Activated naive CD8-positive, alpha-beta T cell (primary cell): ENCODE measurements at regions not wholly inside any gene's neighbourhood (a gene's known extent, or its start where the extent isn't known, plus 50 kb on each side); places are given as distances from the start of the nearest gene placed in this dataset.

ENCODE experiments used
- H3K27ac Mint-ChIP-seq: one replicate; pipeline ENCODE4 v1.8.0; 2021; ENCODE audit warnings: mixed read lengths
- H3K27me3 Mint-ChIP-seq: one replicate; pipeline ENCODE4 v1.8.0; 2021; ENCODE audit warnings: mixed read lengths
- H3K36me3 Mint-ChIP-seq: one replicate; pipeline ENCODE4 v1.8.0; 2021; ENCODE audit warnings: mixed read lengths
- H3K4me1 Mint-ChIP-seq: one replicate; pipeline ENCODE4 v1.8.0; 2021; ENCODE audit warnings: low read depth, mixed read lengths
- H3K4me3 Mint-ChIP-seq: one replicate; pipeline ENCODE4 v1.8.0; 2021; ENCODE audit warnings: mild to moderate bottlenecking, mixed read lengths
- H3K9me3 Mint-ChIP-seq: one replicate; pipeline ENCODE4 v1.8.0; 2021; ENCODE audit warnings: low read depth, mixed read lengths

- Mint-ChIP-seq H3K27ac (no peak overlapping the region), H3K4me3 (no peak overlapping the region), H3K9me3 (peaks cover 4% of the 10 kb centered on the region), H3K27me3 (no peaks in the 10 kb centered on the region), H3K36me3 (no peaks in the 10 kb centered on the region), H3K4me1 (no peaks in the 10 kb centered on the region)
Measured at GRCh38 chr13:85076343-85076742, 722.9 kb downstream of the SLITRK6 start.

- Mint-ChIP-seq H3K36me3 (no peaks in the 10 kb centered on the region), H3K9me3 (peaks cover 4% of the 10 kb centered on the region), H3K27me3 (no peaks in the 10 kb centered on the region), H3K27ac (no peak overlapping the region), H3K4me3 (no peak overlapping the region), H3K4me1 (no peaks in the 10 kb centered on the region)
Measured at GRCh38 chr13:85074543-85075313, 724.5 kb downstream of the SLITRK6 start.

- H3K36me3 Mint-ChIP-seq = no peaks in the 10 kb centered on the region
- H3K4me3 Mint-ChIP-seq = no peak overlapping the region
- peaks cover 4% of the 10 kb centered on the region for H3K9me3 Mint-ChIP-seq
- H3K27ac Mint-ChIP-seq = no peak overlapping the region
- H3K27me3 Mint-ChIP-seq = no peaks in the 10 kb centered on the region
- no peaks in the 10 kb centered on the region for H3K4me1 Mint-ChIP-seq
Measured at GRCh38 chr13:85068231-85068630, 731.0 kb downstream of the SLITRK6 start.

- Mint-ChIP-seq H3K36me3 (no peaks in the 10 kb centered on the region), H3K4me3 (no peak overlapping the region), H3K27me3 (no peaks in the 10 kb centered on the region), H3K9me3 (no peaks in the 10 kb centered on the region), H3K4me1 (no peaks in the 10 kb centered on the region), H3K27ac (no peak overlapping the region)
Measured at GRCh38 chr13:85040215-85040614, 759.0 kb downstream of the SLITRK6 start.

GRCh38 chr13:85031771-85032170 is 767.4 kb downstream of the SLITRK6 start:
- Mint-ChIP-seq H3K9me3 (peaks cover 6% of the 10 kb centered on the region), H3K36me3 (no peaks in the 10 kb centered on the region)

GRCh38 chr13:85028035-85028434 is 771.2 kb downstream of the SLITRK6 start:
- no peak overlapping the region for H3K4me3 Mint-ChIP-seq
- H3K27me3 Mint-ChIP-seq = no peaks in the 10 kb centered on the region
- H3K36me3 Mint-ChIP-seq = no peaks in the 10 kb centered on the region
- no peak overlapping the region for H3K27ac Mint-ChIP-seq
- H3K9me3 Mint-ChIP-seq = peaks cover 6% of the 10 kb centered on the region
- no peaks in the 10 kb centered on the region for H3K4me1 Mint-ChIP-seq

More at GRCh38 chr13:85031771-85032170, 767.4 kb downstream of the SLITRK6 start:
- Mint-ChIP-seq H3K4me1 (no peaks in the 10 kb centered on the region), H3K27me3 (no peaks in the 10 kb centered on the region), H3K27ac (no peak overlapping the region), H3K4me3 (no peak overlapping the region)

- Mint-ChIP-seq H3K27me3 (no peaks in the 10 kb centered on the region), H3K9me3 (peaks cover 5% of the 10 kb centered on the region), H3K4me1 (no peaks in the 10 kb centered on the region), H3K27ac (no peak overlapping the region), H3K36me3 (no peaks in the 10 kb centered on the region), H3K4me3 (no peak overlapping the region)
Measured at GRCh38 chr13:85019121-85019520, 780.1 kb downstream of the SLITRK6 start.

- no peaks in the 10 kb centered on the region for H3K27me3 Mint-ChIP-seq
- H3K9me3 Mint-ChIP-seq = peaks cover 10% of the 10 kb centered on the region
- H3K4me1 Mint-ChIP-seq = no peaks in the 10 kb centered on the region
- H3K4me3 Mint-ChIP-seq = no peak overlapping the region
- H3K36me3 Mint-ChIP-seq = no peaks in the 10 kb centered on the region
- H3K27ac Mint-ChIP-seq = no peak overlapping the region
Measured at GRCh38 chr13:85013006-85013405, 786.2 kb downstream of the SLITRK6 start.

- no peak overlapping the region for H3K4me3 Mint-ChIP-seq
- H3K4me1 Mint-ChIP-seq = no peaks in the 10 kb centered on the region
- H3K27ac Mint-ChIP-seq = no peak overlapping the region
- H3K36me3 Mint-ChIP-seq = no peaks in the 10 kb centered on the region
- H3K27me3 Mint-ChIP-seq = no peaks in the 10 kb centered on the region
- peaks cover 10% of the 10 kb centered on the region for H3K9me3 Mint-ChIP-seq
Measured at GRCh38 chr13:85009447-85009846, 789.8 kb downstream of the SLITRK6 start.

GRCh38 chr13:84999252-84999651 is 800.0 kb downstream of the SLITRK6 start:
- Mint-ChIP-seq H3K4me3 (no peak overlapping the region), H3K27me3 (no peaks in the 10 kb centered on the region), H3K4me1 (no peaks in the 10 kb centered on the region), H3K9me3 (no peaks in the 10 kb centered on the region), H3K36me3 (no peaks in the 10 kb centered on the region), H3K27ac (no peak overlapping the region)

GRCh38 chr13:84998681-84999080 is 800.5 kb downstream of the SLITRK6 start:
- Mint-ChIP-seq H3K36me3 (no peaks in the 10 kb centered on the region), H3K27me3 (no peaks in the 10 kb centered on the region), H3K4me3 (no peak overlapping the region), H3K27ac (no peak overlapping the region), H3K9me3 (no peaks in the 10 kb centered on the region), H3K4me1 (no peaks in the 10 kb centered on the region)

- Mint-ChIP-seq H3K9me3 (no peaks in the 10 kb centered on the region), H3K4me3 (no peak overlapping the region), H3K4me1 (no peaks in the 10 kb centered on the region), H3K27me3 (no peaks in the 10 kb centered on the region), H3K36me3 (no peaks in the 10 kb centered on the region), H3K27ac (no peak overlapping the region)
Measured at GRCh38 chr13:84997858-84998257, 801.4 kb downstream of the SLITRK6 start.

- H3K27me3 Mint-ChIP-seq = no peaks in the 10 kb centered on the region
- H3K4me1 Mint-ChIP-seq = no peaks in the 10 kb centered on the region
- H3K4me3 Mint-ChIP-seq = no peak overlapping the region
- H3K36me3 Mint-ChIP-seq = no peaks in the 10 kb centered on the region
- H3K9me3 Mint-ChIP-seq = no peaks in the 10 kb centered on the region
- H3K27ac Mint-ChIP-seq = no peak overlapping the region
Measured at GRCh38 chr13:84994582-84994981, 804.6 kb downstream of the SLITRK6 start.

- no peaks in the 10 kb centered on the region for H3K4me1 Mint-ChIP-seq
- H3K36me3 Mint-ChIP-seq = no peaks in the 10 kb centered on the region
- H3K4me3 Mint-ChIP-seq = no peak overlapping the region
- no peaks in the 10 kb centered on the region for H3K9me3 Mint-ChIP-seq
- H3K27ac Mint-ChIP-seq = no peak overlapping the region
- H3K27me3 Mint-ChIP-seq = no peaks in the 10 kb centered on the region
Measured at GRCh38 chr13:84985860-84986259, 813.4 kb downstream of the SLITRK6 start.

GRCh38 chr13:84983321-84983720 is 815.9 kb downstream of the SLITRK6 start:
- H3K4me1 Mint-ChIP-seq = no peaks in the 10 kb centered on the region
- H3K27me3 Mint-ChIP-seq = no peaks in the 10 kb centered on the region
- no peak overlapping the region for H3K4me3 Mint-ChIP-seq
- no peak overlapping the region for H3K27ac Mint-ChIP-seq
- no peaks in the 10 kb centered on the region for H3K36me3 Mint-ChIP-seq
- no peaks in the 10 kb centered on the region for H3K9me3 Mint-ChIP-seq

- Mint-ChIP-seq H3K4me1 (no peaks in the 10 kb centered on the region), H3K4me3 (no peak overlapping the region), H3K27me3 (no peaks in the 10 kb centered on the region), H3K9me3 (no peaks in the 10 kb centered on the region), H3K27ac (no peak overlapping the region), H3K36me3 (no peaks in the 10 kb centered on the region)
Measured at GRCh38 chr13:84980571-84980970, 818.6 kb downstream of the SLITRK6 start.
